SU-DHL-6 (cell line): ENCODE measurements at regions not wholly inside any gene's neighbourhood (a gene's known extent, or its start where the extent isn't known, plus 50 kb on each side); places are given as distances from the start of the nearest gene placed in this dataset.

Experiments used
- H2AFZ ChIP-seq: fragments of 200-600 bp; sonication (generic); 2 replicates; pipeline ENCODE4 v1.6.1; 2014; ENCODE audit warnings: low read depth, mild to moderate bottlenecking, moderate library complexity, mixed read lengths, antibody characterized with exemption, low read length; ENCODE audit not compliant: severe bottlenecking
- H3F3A ChIP-seq: fragments of 200-600 bp; shearing (Covaris generic); 2 replicates; pipeline ENCODE4 v1.6.0; 2016; ENCODE audit warnings: antibody characterized with exemption, mild to moderate bottlenecking; ENCODE audit not compliant: insufficient read depth
- H3K27ac ChIP-seq: fragments of 200-600 bp; sonication (generic); 2 replicates; pipeline ENCODE4 v1.5.1; 2016; ENCODE audit warnings: low read depth, mild to moderate bottlenecking, low read length, moderate library complexity, mixed read lengths
- H3K27me3 ChIP-seq: fragments of 200-600 bp; sonication (generic), shearing (Covaris generic); 2 replicates; pipeline ENCODE4 v1.6.0; 2014; ENCODE audit warnings: mild to moderate bottlenecking, low read length
- H3K36me3 ChIP-seq: fragments of 200-600 bp; sonication (generic); 2 replicates; pipeline ENCODE4 v1.6.1; 2014; ENCODE audit warnings: mild to moderate bottlenecking, low read length, mixed read lengths
- H3K4me2 ChIP-seq: fragments of 300-600, 200-600 bp; shearing (Covaris generic), sonication (generic); 2 replicates; pipeline ENCODE4 v1.6.0; 2014; ENCODE audit warnings: low read length, low read depth, mild to moderate bottlenecking; ENCODE audit not compliant: poor library complexity, severe bottlenecking
- H3K4me3 ChIP-seq: fragments of 200-600 bp; sonication (generic); 2 replicates; pipeline ENCODE4 v1.5.1; 2014; ENCODE audit warnings: antibody characterized with exemption, low read length, mild to moderate bottlenecking, mixed read lengths; ENCODE audit not compliant: insufficient read depth, poor library complexity, severe bottlenecking
- H3K79me2 ChIP-seq: fragments of 200-600 bp; sonication (generic); 2 replicates; pipeline ENCODE4 v1.6.1; 2014; ENCODE audit warnings: mild to moderate bottlenecking, low read length, moderate library complexity; ENCODE audit not compliant: insufficient read depth
- H3K9ac ChIP-seq: fragments of 200-600 bp; sonication (generic); 2 replicates; pipeline ENCODE4 v1.7.0; 2014; ENCODE audit warnings: mild to moderate bottlenecking, low read length
- H3K9me2 ChIP-seq: fragments of 200-600 bp; sonication (generic); replicated peaks from 2 replicates; pipeline ENCODE4 v1.6.1; 2014; ENCODE audit warnings: low read length; ENCODE audit not compliant: insufficient read depth
- H3K9me3 ChIP-seq: fragments of 200-600 bp; sonication (generic); 2 replicates; pipeline ENCODE4 v1.6.1; 2014; ENCODE audit warnings: low read length, mixed read lengths; ENCODE audit not compliant: insufficient read depth
- H4K20me1 ChIP-seq: fragments of 200-600 bp; sonication (generic); 2 replicates; pipeline ENCODE4 v1.6.1; 2014; ENCODE audit warnings: low read depth, mild to moderate bottlenecking, antibody characterized with exemption, low read length, moderate library complexity, mixed read lengths
- CTCF ChIP-seq: fragments of 200-600 bp; sonication (generic); IDR thresholded peaks from one replicate; pipeline ENCODE4 v1.5.1; 2017; ENCODE audit warnings: antibody characterized with exemption, mild to moderate bottlenecking, low read length, moderate library complexity; ENCODE audit not compliant: insufficient read depth, poor library complexity, severe bottlenecking
- EZH2phosphoT487 ChIP-seq: fragments of 200-600 bp; sonication (generic), shearing (Covaris generic); conservative IDR thresholded peaks from 2 replicates; pipeline ENCODE4 v1.6.1; 2018; ENCODE audit warnings: mild to moderate bottlenecking, antibody characterized with exemption, low read length, moderate library complexity, mixed read lengths

GRCh38 chr9:3575821-3576220, 50.0 kb upstream of the RFX3 start:
- TF ChIP-seq CTCF (no peak), EZH2phosphoT487 (no peak)
- Histone ChIP-seq H3K9me2 (no peaks in the 10 kb centered on the region), H3K9me3 (no peaks in the 10 kb centered on the region), H3K4me3 (no peak overlapping the region), H2AFZ (no peak overlapping the region), H3K27me3 (no peaks in the 10 kb centered on the region), H3K27ac (no peak overlapping the region), H3K4me2 (no peak overlapping the region), H3K79me2 (no peaks in the 10 kb centered on the region), H3K36me3 (no peaks in the 10 kb centered on the region), H3K9ac (no peak overlapping the region), H4K20me1 (no peaks in the 10 kb centered on the region), H3F3A (no peaks in the 10 kb centered on the region)
